Stimulated activated CD8-positive, alpha-beta memory T cell treated with anti-CD3 and anti-CD28 coated beads, Interleukin-4, amount 100 ng/mL, for 1 hour (primary cell): ENCODE measurements at regions not wholly inside any gene's neighbourhood (a gene's known extent, or its start where the extent isn't known, plus 50 kb on each side); places are given as distances from the start of the nearest gene placed in this dataset.
"Not testable (repeated sequence)": the region's sequence is repeated elsewhere in the genome, so short reads cannot be mapped to it uniquely, and the experiment has no call there.

Source experiments
- DNase-seq, 2 donors: peaks; one replicate each; pipeline ENCODE4 v3.0.0-alpha.2; 2020; ENCODE audit warnings: low read depth in 2 of 2, low spot score in 1 of 2

GRCh38 chr22:27299181-27300085 is 502.1 kb downstream of the MN1 start:
- DNase-seq: no peak

- no peak for DNase-seq
These were observed 500.8 kb downstream of the MN1 start for GRCh38 chr22:27300536-27301285.

- no peak for DNase-seq
These were observed 499.1 kb downstream of the MN1 start for GRCh38 chr22:27302501-27302900.

GRCh38 chr22:27303718-27304117 is 497.8 kb downstream of the MN1 start:
- no peak for DNase-seq

GRCh38 chr22:27306771-27307170 is 494.8 kb downstream of the MN1 start:
- no peak for DNase-seq

- DNase-seq: no peak
These were observed 493.9 kb downstream of the MN1 start for GRCh38 chr22:27307545-27308247.

DNA sequence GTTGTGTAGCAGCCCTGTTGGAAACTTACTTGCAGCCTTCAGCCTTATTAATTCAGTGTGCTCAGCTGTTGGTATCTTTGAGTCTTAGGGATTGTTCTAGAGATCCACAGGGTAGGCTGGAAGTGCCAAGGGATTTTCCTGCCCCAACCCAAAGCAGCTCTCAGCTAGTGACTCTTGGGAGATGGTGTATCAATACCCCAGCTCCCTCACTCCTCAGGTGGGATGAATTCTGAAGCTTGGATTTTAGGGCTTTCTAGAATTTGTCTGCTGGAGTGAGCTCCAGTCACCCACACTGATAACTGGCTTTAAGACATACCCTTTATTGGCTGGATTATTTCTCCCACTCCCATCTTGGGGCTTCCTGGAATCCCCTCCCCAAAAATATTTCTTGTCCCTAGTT is 493.0 kb downstream of the MN1 start:
- no peak for DNase-seq

DNA sequence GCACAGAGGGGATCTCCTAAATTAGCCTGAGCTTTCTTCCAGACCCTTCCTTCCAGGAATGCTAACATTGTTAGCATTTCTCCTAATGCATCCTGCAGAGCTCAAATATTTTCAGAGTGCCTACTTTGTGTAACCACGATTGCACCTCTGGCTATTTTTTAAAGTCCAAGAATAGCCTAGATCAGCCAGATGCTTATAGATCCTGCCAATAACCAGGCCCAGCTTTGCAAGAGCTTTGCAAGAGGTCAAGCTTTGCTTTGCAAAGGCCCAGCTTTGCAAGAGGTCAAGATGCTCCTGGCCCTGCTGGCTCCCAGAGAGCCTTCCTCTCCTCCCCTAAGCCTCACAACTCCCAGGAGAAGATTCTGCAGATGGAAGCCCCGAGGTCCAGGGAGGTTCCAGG is 491.9 kb downstream of the MN1 start:
- no peak for DNase-seq

GRCh38 chr22:27310966-27311697 is 490.4 kb downstream of the MN1 start:
- DNase-seq: no peak

DNA sequence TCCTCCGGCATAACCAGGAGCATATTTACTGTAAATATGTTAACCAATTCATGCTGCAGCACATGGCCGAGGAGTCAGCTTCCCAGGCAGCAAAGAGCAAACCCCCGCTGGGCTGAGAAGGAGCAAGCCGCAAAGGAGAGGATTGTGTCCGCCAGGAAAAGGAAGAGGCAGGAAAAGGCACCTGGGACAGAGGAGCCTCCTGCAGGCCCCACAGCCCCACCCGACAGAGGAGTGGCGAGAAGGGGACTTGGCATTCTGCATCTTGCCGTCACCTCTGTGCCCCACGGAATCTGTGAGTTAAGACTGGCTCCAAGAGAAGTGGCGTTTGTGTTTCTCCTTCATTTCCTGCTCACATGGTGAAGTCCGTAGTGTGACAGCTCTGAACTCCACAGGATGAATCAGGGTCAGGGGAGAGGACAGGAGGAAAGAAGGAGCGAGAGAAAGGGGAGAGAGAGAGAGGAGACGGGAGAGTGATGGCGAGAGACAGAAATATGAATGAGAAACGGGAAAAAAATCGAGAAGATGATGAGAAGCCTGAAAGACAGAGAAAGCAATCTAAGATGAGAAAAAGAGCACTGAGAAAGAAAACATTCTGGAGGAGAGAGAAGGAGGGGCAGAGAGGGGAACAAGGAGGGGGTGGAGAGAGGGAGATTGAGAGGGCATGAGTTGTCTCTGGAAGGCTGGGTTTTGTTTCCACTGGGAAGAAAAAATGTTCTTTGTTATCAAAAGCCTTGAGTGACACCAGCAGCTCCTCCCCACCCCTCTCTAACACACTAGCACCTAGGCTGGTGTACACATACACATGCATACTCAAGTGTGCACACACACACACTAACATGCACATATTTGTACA is 489.6 kb downstream of the MN1 start:
- no peak for DNase-seq

GRCh38 chr22:27312565-27312964 is 489.0 kb downstream of the MN1 start:
- no peak for DNase-seq

DNA sequence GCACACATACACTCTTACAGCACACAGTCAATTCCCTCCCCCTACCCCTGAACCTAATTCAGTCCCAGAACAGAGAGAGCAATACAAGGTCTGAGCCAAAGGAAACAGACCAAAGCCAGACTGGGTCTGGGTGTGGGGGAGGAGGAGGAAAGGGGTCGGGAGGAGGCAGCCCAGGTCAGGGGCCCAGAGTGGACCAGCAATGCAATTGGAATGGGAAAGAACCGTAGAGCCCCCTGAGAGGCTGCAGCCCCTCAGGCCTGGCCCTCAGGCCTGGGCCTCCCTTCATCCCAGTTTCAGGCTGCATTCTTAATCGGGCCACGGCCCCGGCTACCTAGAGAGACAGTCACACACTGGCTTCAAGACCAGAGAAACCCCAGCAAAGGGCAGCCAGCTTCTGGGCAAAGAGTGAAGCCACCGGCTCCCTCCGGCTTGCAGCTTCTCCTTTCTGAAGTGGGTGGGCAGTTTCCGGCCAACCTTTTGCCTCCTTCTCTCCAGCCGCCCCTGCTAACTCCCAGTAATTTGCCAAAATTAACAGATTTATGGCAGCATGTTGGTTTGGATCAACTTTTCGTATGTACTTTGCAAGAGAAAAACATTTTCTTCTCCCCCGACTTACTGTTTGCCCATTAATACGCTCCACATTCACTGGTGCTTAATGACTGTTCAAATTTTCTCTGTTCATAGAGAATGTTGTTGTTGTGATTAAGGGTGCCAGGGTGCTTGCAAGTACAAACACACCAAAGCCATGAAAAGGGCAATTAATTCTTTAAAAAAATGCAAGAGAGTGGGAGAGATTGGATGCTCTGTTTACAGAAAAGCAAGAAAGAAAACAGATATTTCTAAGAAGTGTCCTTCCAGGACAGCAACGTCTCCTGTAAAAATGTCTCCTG is 488.3 kb downstream of the MN1 start:
- no peak for DNase-seq

- DNase-seq: no peak
These were observed 487.2 kb downstream of the MN1 start for GRCh38 chr22:27314276-27314807.

- no peak for DNase-seq
These were observed 485.7 kb downstream of the MN1 start for GRCh38 chr22:27315833-27316232.

DNA sequence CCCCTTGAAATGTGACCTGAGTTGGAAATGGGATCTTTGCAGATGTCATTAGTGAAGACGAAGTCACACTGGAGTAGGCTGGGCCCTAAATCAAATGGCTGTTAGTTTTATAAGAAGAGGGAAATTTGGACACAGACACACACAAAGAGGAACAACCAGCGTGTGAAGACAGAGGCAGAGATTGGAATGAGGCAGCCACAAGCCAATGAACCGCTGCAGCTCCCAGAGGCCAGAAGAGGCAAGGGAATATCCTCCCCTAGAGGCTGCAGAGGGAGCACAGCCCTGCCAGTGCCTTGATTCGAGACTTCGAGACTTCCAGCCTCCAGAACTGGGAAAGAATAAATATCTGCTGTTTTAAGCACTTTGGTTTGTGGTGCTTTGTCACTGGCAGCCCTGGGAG is 484.5 kb downstream of the MN1 start:
- DNase-seq: no peak

DNA sequence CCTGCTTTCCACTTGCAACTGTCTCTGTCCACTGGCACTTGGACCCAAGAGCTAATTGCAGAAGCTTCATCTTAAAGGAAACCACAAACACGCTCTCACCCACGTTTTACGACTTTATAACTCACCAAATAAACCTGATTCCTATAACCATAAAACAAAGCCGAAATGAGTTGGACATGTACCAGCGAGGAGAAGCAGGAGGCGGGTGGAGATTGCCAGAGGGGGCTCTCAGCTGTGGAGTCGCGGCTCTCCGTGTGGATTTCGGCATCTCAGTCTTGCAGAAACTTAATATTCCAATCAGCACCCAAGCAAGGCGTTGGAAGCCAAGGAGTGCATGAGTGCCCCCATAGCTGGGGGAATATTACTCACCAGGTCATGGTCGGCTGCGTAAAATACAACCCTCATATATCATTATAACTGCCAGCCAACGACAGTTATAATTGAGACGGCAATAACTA is 483.6 kb downstream of the MN1 start:
- DNase-seq: no peak

GRCh38 chr22:27318516-27318915 is 483.0 kb downstream of the MN1 start:
- no peak for DNase-seq

DNA sequence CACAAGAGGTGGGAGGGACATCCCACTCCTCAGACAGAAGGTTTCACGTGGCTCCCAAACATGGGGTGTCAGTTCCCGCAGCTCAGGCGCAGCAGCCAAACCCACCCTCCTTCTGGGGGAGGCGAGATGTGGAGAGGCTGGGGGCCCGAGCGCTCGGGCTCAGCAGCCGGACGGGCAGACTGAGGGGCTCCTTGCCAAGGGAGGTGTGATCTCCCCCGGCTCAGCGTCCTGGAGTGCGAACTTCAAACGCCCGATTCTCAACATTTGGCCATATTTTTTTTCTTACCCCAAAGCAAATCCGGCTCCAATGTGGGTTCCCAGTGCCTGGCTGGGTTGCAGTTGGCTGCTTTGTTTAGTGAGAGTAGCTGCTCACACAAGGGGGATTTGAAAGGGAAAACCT is 477.9 kb downstream of the MN1 start:
- DNase-seq: no peak

- DNase-seq: not testable (repeated sequence)
These were observed 476.6 kb downstream of the MN1 start for GRCh38 chr22:27324908-27325307.
